Germinal center (tissue), 1 donor: ENCODE measurements at regions not wholly inside any gene's neighbourhood (a gene's known extent, or its start where the extent isn't known, plus 50 kb on each side); places are given as distances from the start of the nearest gene placed in this dataset.

Experiments
- DNase-seq: peaks from one replicate; pipeline ENCODE4 v3.0.0; 2012; ENCODE audit warnings: mixed read lengths, low spot score

- no peak for DNase-seq
These were observed 263.0 kb upstream of the CADM1 start for GRCh38 chr11:115767047-115767802.

- no peak for DNase-seq
These were observed 262.3 kb upstream of the CADM1 start for GRCh38 chr11:115766561-115766960.

DNA sequence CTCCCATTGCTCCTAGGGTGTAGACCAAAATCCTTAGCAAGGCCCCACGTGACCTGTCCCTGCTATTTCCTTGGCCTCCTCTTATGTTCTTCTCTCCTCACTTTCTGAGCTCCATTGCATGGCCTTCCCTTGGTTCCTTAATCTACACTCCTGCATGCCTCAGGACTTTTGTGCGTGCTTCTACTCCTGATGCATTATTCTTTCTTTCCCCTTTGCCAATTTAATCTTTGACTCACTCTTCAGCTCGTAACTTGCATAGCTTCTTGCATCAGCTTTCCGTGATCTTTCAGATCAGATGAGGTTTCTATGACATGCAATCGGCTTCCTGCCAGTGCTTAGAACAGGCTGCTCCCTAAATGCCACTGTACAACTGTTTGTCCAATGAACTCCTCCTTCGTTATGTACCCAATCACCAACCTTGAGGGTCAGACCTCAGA, 261.6 kb upstream of the CADM1 start:
- no peak for DNase-seq

- DNase-seq: no peak
These were observed 260.0 kb upstream of the CADM1 start for GRCh38 chr11:115764176-115764575.

DNA sequence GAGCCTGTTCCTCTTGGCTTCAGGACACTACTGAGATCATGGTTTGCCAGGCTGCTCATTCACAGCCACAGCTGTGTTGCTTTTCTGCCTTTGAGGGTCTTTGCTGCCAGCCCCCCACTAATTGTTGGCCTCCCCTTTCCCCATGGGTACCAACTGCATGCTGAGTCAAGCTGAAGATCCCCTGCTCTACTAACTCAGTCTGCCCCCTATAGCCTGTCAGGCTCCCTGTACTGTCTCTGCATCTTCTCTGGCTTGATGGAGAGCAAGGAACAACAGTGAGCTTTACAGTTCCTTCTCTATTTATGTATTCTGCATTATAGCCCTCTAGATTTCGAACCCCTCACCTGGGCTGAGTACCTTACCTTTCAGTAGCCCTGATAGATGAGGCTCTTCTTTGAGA, 257.6 kb upstream of the CADM1 start:
- DNase-seq: no peak

DNA sequence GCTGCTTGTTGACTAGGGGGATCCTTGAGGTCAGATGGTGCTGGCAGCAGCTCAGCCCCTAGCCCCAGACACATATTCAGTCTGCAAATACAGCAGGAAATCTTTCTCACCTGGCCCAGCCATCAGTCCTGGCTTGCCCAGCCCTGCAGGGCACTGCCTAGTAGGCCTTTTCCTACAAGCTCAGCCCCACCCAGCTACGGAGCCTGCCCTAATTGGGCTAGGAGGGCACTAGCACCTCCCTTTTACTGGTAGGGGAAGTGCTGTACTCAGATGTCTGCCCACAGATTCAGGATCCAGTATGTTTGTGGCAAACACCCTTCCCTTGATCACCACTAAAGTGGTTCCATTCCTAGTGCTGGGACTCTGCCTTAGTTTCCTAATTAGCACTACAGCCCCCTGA, 257.1 kb upstream of the CADM1 start:
- no peak for DNase-seq

DNA sequence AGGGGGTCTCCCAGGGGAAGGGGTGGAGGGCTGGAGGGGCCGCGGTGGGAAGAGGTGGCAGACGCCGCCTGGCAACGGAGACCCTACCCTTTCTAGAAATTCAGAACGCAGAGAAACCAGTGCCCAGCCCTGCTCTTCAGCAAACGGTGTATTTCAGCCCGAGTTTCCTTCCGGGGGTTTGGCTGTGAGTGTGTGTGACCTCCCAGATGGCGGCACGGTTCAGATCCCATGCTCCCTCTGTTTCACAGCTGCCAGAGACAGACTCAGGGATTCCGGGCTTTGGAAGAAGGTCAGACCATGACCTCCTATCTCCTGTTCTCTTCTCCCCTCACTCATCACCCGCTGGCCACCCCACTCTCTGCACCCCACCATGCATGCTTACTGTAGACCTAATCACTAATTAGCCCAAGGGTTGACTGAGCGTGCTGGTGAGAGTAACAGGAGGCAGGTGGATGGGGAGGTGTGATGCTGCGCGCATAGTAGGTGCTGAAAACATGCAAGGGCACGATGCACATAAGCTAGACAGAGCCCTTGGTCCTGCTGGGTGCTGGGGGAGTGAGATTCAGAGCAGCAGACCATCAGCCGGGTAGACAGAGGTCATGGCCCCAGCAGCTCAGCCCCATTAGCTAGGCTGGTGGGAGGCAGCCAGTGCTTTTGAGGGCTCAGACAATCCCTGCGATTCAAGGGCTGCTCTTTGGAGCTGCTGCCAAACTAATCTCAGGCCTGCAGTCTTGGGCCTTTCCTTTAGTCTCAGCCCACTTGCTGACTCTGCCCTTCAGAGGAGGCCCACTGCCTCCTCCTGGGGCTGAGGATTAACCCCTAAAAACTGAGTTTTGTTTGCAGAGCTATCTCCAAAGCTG, 256.5 kb upstream of the CADM1 start:
- no peak for DNase-seq

DNA sequence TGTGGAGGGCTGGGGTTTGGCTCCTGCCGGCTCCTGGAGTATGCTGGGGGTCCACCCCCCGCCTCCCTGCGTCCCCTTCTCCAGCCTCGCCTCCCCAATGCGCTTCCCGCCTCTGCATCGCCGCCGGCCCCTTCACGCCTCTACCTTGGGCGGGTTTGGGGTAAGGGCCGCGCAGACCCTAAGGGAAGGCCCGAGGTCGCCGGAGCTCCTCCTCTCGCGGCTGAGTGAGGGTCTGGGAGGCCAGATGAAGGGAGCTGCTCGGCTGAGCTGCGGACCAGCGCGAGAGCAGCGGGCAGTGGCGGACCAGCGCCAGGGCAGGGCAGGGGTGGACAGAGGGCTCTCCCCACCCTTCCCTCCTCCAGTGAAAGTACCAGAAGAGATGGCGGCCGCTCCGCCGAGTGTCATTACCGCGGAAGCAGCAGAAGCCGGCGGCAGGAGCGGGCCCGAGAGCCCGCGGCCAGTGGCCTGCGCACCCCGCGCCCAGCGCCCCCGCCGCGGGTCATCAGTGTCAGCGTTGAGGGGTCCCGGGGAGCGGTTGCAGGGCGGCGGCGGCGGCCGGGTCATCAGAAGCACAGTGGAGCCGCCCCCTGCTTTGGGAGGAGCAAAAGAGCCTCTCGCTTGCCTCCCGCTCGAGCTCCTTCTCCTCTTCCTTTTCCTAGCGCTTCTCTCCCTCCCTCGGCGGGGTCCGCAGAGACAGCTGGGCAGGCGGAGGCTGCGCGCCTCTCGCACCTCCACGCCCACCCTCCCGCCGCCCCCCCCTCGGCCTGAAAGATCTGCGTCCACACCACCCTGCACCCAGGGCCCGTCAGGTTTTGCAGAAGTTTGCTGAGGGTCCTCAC, 255.6 kb upstream of the CADM1 start:
- DNase-seq: no peak

GRCh38 chr11:115758011-115758410, 253.8 kb upstream of the CADM1 start:
- no peak for DNase-seq

DNA sequence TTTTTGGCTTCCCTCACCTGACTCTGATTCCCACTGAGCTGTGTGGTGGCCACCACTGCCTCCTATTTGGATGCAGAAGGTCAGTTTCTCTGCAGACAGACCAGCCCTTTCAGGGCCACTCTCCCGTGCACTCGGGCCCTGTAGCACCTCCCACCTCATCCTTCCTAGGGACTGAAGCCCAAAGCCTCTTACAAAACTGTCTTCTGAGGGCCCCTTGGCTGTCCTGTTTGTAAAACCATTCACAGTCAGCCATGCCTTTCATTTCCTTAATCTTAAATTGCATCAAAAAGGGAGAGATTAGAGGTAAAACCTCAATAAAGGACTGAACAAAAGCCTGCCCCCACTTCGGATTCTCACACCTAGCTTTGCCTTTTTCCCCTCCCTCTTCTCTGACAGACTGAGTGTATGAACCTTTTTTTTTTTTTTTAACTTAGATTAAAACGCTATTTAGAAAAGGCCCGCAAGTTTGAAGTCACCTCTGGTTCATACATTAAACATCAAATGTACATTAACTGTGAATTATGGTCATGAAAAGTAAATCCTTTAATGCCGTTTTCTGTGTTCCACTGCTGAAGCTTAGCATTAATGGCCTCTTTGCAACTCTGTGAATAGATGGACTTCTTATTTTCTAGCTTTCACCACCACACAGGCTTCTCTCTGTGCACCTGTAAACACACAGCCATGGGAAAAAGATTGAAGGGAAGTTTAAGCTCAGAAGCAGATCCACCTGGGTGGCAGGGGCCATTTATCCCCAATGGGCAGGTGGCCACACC, 247.2 kb upstream of the CADM1 start:
- no peak for DNase-seq

GRCh38 chr11:115745610-115746512, 241.6 kb upstream of the CADM1 start:
- DNase-seq: no peak

- DNase-seq: no peak
These were observed 240.9 kb upstream of the CADM1 start for GRCh38 chr11:115745066-115745465.

- DNase-seq: no peak
These were observed 239.5 kb upstream of the CADM1 start for GRCh38 chr11:115743719-115744118.

DNA sequence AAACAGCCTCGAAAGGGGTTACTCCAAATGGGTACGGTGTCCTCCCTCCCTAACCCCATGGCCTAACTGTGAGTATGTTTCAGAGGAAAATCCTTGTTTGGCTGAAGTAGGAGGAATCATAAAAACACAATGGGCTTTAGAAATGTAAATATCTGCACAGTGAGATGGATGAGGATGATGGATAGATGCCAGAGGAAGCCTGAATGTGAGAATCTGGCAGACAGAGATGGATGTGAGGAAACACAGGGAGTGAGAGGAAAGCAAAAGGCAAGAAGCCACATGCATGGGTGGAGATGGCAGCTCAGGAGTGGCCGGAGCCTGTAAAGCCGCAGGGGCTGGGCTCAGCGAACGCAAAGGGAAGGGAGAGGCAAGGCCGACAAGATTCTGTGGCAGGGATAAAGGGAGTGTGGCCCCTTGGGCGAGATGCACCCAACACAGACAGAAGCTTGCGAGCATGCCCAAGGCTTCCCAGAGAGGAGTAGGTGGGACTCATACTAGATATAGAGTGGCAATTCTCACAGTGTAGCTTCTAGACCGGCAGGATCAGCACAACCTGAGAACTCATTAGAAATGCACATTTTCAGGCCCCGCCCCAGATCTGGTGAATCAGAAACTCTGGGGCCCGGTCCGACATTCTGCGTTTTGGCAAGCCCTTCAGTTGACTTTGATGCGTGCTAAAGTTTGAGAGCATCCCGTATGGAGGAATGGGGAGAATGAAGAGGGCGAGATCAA, 237.3 kb upstream of the CADM1 start:
- DNase-seq: no peak

- no peak for DNase-seq
These were observed 236.1 kb upstream of the CADM1 start for GRCh38 chr11:115740324-115740723.

DNA sequence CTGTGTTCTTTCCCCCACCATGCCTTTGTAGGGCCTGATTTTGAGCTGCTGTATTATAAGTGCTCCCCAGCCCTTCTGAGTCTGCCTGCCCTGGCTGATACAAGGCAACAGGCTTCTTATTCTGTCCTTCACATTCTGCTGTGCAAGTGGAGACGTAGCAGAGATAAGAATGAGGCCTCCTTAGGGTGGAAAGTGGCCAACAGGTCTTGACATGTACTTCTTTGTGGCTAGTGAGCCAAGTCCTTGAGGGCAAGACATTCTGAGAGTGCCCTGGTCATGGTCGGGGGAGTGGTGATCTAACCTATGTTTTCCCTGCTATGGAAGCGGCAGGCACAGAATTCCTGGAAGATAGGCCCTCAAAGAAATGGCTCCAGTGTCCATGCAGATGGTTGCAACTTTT, 235.7 kb upstream of the CADM1 start:
- no peak for DNase-seq

DNA sequence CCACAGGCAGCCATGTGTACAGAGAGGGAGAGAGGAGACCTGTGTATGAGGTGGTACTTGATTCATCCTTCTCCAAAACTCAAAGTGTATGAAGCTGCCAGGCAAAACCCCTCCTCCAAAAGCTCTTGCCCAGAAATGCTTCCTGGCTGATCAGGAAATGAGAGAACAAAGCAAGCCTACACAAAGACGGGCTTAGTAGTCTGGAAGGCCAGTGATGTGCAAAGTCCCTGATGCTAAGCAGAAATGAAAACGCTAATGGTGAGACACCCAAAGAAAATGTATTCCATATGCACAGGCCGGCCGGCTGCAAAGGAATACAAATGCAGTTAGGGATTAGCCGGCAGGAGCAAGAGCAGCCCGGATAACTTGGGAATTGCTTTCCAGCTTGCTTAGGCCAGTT, 234.9 kb upstream of the CADM1 start:
- DNase-seq: no peak

- DNase-seq: no peak
These were observed 233.7 kb upstream of the CADM1 start for GRCh38 chr11:115737875-115738274.

GRCh38 chr11:115736146-115736545, 231.9 kb upstream of the CADM1 start:
- DNase-seq: no peak

DNA sequence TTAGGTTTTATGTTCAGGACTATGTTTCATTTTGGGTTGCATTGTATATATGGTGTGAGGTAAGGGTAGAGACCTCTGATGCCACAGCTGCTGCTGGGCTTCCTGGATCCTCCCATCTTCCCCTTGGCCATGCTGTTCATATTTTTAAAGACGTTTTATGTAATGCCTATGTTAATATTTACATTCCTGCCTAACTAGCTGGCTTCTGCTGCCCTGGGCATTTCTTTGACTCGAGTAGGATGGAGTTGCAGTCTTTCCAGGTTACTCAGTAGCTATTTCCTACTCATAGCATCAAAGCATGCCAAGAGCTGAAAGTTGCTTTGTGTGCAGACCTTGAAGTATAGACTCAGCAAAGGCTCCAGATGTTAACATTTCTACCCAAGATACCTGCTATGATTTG, 220.5 kb upstream of the CADM1 start:
- DNase-seq: no peak
